ENCODE measurements at regions not wholly inside any gene's neighbourhood (a gene's known extent, or its start where the extent isn't known, plus 50 kb on each side); places are given as distances from the start of the nearest gene placed in this dataset.
"Not testable (repeated sequence)": the region's sequence is repeated elsewhere in the genome, so short reads cannot be mapped to it uniquely, and the experiment has no call there.

- intact Hi-C loops (cut with DNase I) = no loop called here
- no peak overlapping the region for H3K27ac ChIP-seq (replicated peaks in 1 of 4)
- no peaks in the 10 kb centered on the region for H3K27me3 ChIP-seq
- no peak for DNase-seq (ENCODE audit: extremely low spot score)
- no peak for TF ChIP-seq POLR2AphosphoS5 (IDR thresholded peaks at IDR 0.05)
- TF ChIP-seq POLR2A (IDR thresholded peaks at IDR 0.05; ENCODE audit: low read depth) = no peak
- no peak for TF ChIP-seq EP300 (IDR thresholded peaks at IDR 0.05)
- no peak for TF ChIP-seq CTCF (IDR thresholded peaks at IDR 0.05)
- peaks cover 0 to 9% (median 3%) of the 10 kb centered on the region in 4 donors for H3K9me3 ChIP-seq
- H3K4me1 ChIP-seq = no peaks in the 10 kb centered on the region
- H3K4me3 ChIP-seq = no peak overlapping the region
- no peaks in the 10 kb centered on the region for H3K36me3 ChIP-seq
- 93% methylated on average over 1 of the region's 1 CpG for WGBS
These were observed 1248.9 kb upstream of the EPHA6 start for GRCh38 chr3:95565502-95565901.

DNA sequence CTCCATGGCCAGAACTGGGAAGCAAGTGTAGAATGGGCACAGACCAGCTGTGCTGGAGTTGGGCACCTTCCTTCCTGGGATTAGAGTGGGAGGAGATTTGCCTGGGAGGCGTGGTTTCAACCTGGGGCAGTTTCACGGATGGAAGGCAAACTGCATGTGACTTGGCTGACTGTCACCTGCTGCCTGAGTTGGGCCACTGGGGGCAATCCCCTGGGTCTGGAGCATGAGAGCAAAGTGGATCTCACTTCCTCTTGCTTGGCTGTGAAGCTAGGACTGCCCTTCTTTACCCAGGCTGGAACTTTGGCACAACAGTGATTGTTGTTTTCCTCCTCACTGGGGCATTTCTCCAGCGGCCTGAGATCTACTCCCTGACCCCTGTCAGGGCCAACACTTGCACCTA is 1247.0 kb upstream of the EPHA6 start:
- intact Hi-C loops (cut with DNase I) = no loop called here
- no peak overlapping the region for H3K27ac ChIP-seq (replicated peaks in 1 of 4)
- WGBS = 61% methylated on average over 2 of the region's 3 CpGs
- peaks cover 0 to 9% (median 3%) of the 10 kb centered on the region in 4 donors for H3K9me3 ChIP-seq
- TF ChIP-seq CTCF (IDR thresholded peaks at IDR 0.05) (no peak), EP300 (IDR thresholded peaks at IDR 0.05) (no peak), POLR2AphosphoS5 (IDR thresholded peaks at IDR 0.05) (no peak), POLR2A (IDR thresholded peaks at IDR 0.05; ENCODE audit: low read depth) (no peak)
- H3K36me3 ChIP-seq = no peaks in the 10 kb centered on the region
- no peak for DNase-seq (ENCODE audit: extremely low spot score)
- no peaks in the 10 kb centered on the region for H3K27me3 ChIP-seq
- H3K4me1 ChIP-seq = no peaks in the 10 kb centered on the region
- H3K4me3 ChIP-seq = no peak overlapping the region

GRCh38 chr3:95586754-95587153 is 1227.6 kb upstream of the EPHA6 start:
- intact Hi-C loops (cut with DNase I) = no loop called here
- no peaks in the 10 kb centered on the region for H3K4me1 ChIP-seq
- no peaks in the 10 kb centered on the region for H3K9me3 ChIP-seq
- TF ChIP-seq EP300 (IDR thresholded peaks at IDR 0.05) = no peak
- no peak for TF ChIP-seq CTCF (IDR thresholded peaks at IDR 0.05)
- TF ChIP-seq POLR2AphosphoS5 (IDR thresholded peaks at IDR 0.05) = no peak
- TF ChIP-seq POLR2A (IDR thresholded peaks at IDR 0.05; ENCODE audit: low read depth) = no peak
- H3K4me3 ChIP-seq = no peak overlapping the region
- no peak overlapping the region for H3K27ac ChIP-seq (replicated peaks in 1 of 4)
- no peaks in the 10 kb centered on the region for H3K27me3 ChIP-seq
- 72% methylated on average over 2 of the region's 2 CpGs for WGBS
- H3K36me3 ChIP-seq = no peaks in the 10 kb centered on the region
- no peak for DNase-seq (ENCODE audit: extremely low spot score)

- H3K27ac ChIP-seq (replicated peaks in 1 of 4); DNase-seq (ENCODE audit: extremely low spot score); H3K4me1 ChIP-seq; H3K4me3 ChIP-seq; H3K9me3 ChIP-seq; intact Hi-C loops (cut with DNase I); H3K36me3 ChIP-seq; H3K27me3 ChIP-seq: not testable (repeated sequence)
- 80% methylated on average over 8 of the region's 8 CpGs for WGBS
These were observed 1226.8 kb upstream of the EPHA6 start for GRCh38 chr3:95587641-95588040.

- Histone ChIP-seq H3K27ac (replicated peaks in 1 of 4) (no peak overlapping the region), H3K36me3 (no peaks in the 10 kb centered on the region), H3K27me3 (no peaks in the 10 kb centered on the region), H3K4me3 (no peak overlapping the region), H3K9me3 (no peaks in the 10 kb centered on the region), H3K4me1 (no peaks in the 10 kb centered on the region)
- no peak for DNase-seq (ENCODE audit: extremely low spot score)
- WGBS = 75% methylated on average over 4 of the region's 13 CpGs
- TF ChIP-seq POLR2AphosphoS5 (IDR thresholded peaks at IDR 0.05) = no peak
- TF ChIP-seq EP300 (IDR thresholded peaks at IDR 0.05) = no peak
- no peak for TF ChIP-seq POLR2A (IDR thresholded peaks at IDR 0.05; ENCODE audit: low read depth)
- no peak for TF ChIP-seq CTCF (IDR thresholded peaks at IDR 0.05)
- intact Hi-C loops (cut with DNase I) = no loop called here
These were observed 1225.9 kb upstream of the EPHA6 start for GRCh38 chr3:95588473-95588872.
